Nephron (organoid): ENCODE measurements at regions not wholly inside any gene's neighbourhood (a gene's known extent, or its start where the extent isn't known, plus 50 kb on each side); places are given as distances from the start of the nearest gene placed in this dataset.

Experiments used
- H3K27ac Mint-ChIP-seq, 3 experiments: 2 replicates each; pipeline ENCODE4 v1.8.0; 2020; ENCODE audit warnings: mixed read lengths in 3 of 3, mild to moderate bottlenecking in 2 of 3, moderate library complexity in 1 of 3
- H3K27me3 Mint-ChIP-seq: 2 replicates; pipeline ENCODE4 v1.8.0; 2021; ENCODE audit warnings: low read depth, mild to moderate bottlenecking, moderate library complexity, mixed read lengths
- H3K36me3 Mint-ChIP-seq: 2 replicates; pipeline ENCODE4 v1.8.0; 2020; ENCODE audit warnings: low read depth, mixed read lengths
- H3K4me1 Mint-ChIP-seq: 2 replicates; pipeline ENCODE4 v1.8.0; 2020; ENCODE audit warnings: mixed read lengths
- H3K4me3 Mint-ChIP-seq, 3 experiments: 2 replicates each; pipeline ENCODE4 v1.8.0; 2020; ENCODE audit warnings: mild to moderate bottlenecking in 3 of 3, mixed read lengths in 3 of 3, moderate library complexity in 2 of 3
- H3K9me3 Mint-ChIP-seq: 2 replicates; pipeline ENCODE4 v1.8.0; 2020; ENCODE audit warnings: mixed read lengths
- TF ChIP-seq, protein P1 (sequence below), 3 experiments: fragments of 200-600 bp; sonication (generic); IDR thresholded peaks; one replicate each; pipeline ENCODE4 v1.5.0; 2021; ENCODE audit warnings: antibody characterized with exemption in 3 of 3; ENCODE audit not compliant: unreplicated experiment in 3 of 3

DNA sequence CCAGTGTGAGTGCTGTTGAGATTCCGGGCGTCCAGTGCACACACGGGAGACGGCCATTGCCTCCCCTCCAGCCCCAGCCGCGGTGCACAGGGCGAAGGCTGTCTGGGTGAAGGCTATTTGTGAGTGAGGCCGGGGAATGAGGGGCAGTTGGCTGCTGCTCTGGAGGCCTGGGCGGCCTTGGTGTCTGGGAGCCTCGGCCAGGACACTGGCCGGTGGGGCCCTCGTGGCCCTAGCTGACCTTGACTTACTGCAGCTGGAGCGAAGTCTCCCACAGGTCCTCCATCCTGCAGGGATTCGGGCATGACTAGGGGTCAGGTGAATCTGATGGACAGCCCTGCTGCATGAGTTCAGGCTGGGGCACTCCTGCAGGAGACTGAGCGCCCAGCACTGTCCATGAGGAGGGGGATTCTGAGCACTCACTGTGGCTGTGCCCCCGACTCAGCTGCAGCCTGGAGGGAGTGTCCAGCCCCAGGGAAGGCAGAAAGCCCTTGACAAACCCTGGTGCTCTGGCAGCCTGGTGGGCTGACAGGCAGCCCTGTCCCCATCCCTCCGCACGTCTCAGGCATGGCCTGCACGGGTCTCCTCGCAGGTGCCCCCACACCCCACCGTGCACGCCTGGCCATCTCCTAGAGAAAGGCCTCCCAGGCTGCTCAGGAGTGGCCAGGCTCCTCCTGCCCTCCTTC, 52.7 kb upstream of the FAM20C start:
- Mint-ChIP-seq H3K9me3 (no peaks in the 10 kb centered on the region), H3K4me1 (peaks cover 17% of the 10 kb centered on the region), H3K27ac (peak overlapping the region in 2 of 3 experiments; percentile 63 to 74), H3K36me3 (peaks cover 3% of the 10 kb centered on the region), H3K4me3 (no peak overlapping the region), H3K27me3 (peaks cover 3% of the 10 kb centered on the region)
- TF ChIP-seq, protein P1, sequence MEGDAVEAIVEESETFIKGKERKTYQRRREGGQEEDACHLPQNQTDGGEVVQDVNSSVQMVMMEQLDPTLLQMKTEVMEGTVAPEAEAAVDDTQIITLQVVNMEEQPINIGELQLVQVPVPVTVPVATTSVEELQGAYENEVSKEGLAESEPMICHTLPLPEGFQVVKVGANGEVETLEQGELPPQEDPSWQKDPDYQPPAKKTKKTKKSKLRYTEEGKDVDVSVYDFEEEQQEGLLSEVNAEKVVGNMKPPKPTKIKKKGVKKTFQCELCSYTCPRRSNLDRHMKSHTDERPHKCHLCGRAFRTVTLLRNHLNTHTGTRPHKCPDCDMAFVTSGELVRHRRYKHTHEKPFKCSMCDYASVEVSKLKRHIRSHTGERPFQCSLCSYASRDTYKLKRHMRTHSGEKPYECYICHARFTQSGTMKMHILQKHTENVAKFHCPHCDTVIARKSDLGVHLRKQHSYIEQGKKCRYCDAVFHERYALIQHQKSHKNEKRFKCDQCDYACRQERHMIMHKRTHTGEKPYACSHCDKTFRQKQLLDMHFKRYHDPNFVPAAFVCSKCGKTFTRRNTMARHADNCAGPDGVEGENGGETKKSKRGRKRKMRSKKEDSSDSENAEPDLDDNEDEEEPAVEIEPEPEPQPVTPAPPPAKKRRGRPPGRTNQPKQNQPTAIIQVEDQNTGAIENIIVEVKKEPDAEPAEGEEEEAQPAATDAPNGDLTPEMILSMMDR (IDR thresholded peaks at IDR 0.05; ENCODE audit: unreplicated experiment in 3 of 3), result no peak

DNA sequence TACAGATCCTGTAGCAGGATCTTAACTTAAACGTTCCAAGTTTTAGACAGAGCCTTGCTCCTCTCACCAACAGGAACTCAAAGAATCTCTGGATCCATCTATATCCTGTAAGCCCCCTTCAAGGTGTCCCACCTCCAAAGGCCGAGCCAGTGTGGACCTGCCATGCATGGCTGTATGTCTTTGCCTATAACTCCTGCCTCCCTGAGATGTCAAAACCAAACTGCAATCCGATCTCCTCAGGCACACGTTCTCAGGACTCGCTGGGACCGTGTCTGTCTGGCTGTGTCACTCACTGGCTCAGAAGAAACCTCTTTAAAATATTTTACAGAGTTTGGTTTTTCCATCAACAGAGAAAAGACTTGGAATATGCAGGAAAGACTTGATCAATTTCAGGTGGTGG, 51.4 kb upstream of the FAM20C start:
- Mint-ChIP-seq H3K27me3 (no peaks in the 10 kb centered on the region), H3K4me1 (peaks cover 17% of the 10 kb centered on the region), H3K4me3 (no peak overlapping the region), H3K9me3 (no peaks in the 10 kb centered on the region), H3K36me3 (peaks cover 4% of the 10 kb centered on the region), H3K27ac (no peak overlapping the region)
- TF ChIP-seq, protein P1 (IDR thresholded peaks at IDR 0.05; ENCODE audit: unreplicated experiment in 3 of 3), result no peak

DNA sequence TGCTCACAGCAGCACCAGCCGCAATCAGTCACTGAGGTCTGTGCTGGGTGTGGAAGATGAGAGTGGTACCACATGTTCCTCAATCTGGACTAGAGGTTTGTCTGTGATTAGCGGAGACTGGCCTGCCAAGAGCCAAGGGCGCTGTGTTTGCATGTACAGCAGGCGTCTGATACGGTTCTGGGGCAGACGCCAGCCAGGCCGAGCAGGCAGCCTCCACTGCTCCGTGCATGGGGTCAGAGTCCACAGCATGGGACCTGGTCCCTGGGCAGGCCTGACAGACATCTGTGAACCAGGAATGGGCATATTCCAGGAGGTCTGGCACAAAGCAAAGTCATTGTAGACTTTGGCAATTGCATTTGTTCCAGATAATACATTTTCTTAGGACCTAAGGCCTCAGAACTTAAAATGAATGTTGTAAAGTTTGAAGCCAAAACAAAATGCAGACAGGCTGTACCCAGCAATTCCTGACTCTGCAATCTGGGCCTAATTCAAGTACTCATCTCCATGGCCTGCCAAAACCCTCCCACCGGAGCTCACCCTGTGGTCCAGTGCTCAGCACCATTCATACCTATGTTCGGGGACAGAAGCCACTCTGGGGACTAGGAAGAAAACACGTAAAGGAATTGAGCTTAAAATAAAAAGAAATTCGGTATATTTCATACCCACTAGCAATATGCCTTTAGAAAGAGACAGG, 50.0 kb upstream of the FAM20C start:
- H3K4me3 Mint-ChIP-seq, result no peak overlapping the region
- peaks cover 10% of the 10 kb centered on the region for H3K36me3 Mint-ChIP-seq
- H3K27ac Mint-ChIP-seq, result peak overlapping the region; percentile 46 to 90 (median 87)
- no peaks in the 10 kb centered on the region for H3K27me3 Mint-ChIP-seq
- TF ChIP-seq, protein P1 (IDR thresholded peaks at IDR 0.05; ENCODE audit: unreplicated experiment in 3 of 3), result no peak
- peaks cover 17% of the 10 kb centered on the region for H3K4me1 Mint-ChIP-seq
- no peaks in the 10 kb centered on the region for H3K9me3 Mint-ChIP-seq
